ENCODE measurements at regions not wholly inside any gene's neighbourhood (a gene's known extent, or its start where the extent isn't known, plus 50 kb on each side); places are given as distances from the start of the nearest gene placed in this dataset.

GRCh38 chr18:41265047-41265446 lies 690.0 kb upstream of the PIK3C3 start:
- H3K36me3 Mint-ChIP-seq (ENCODE audit: low read depth) = no peaks in the 10 kb centered on the region
- peaks cover 3% of the 10 kb centered on the region; the same call in 2 of the 3 replicates for H3K4me1 Mint-ChIP-seq
- peaks cover 4% of the 10 kb centered on the region for H3K27me3 Mint-ChIP-seq (ENCODE audit: insufficient read depth, low read depth, poor library complexity)
- no peak overlapping the region for H3K4me2 ChIP-seq
- no peak for TF ChIP-seq ZNF114 (CRISPR knock-in tag; IDR thresholded peaks at IDR 0.05)
- TF ChIP-seq NANOG (IDR thresholded peaks at IDR 0.05; ENCODE audit: borderline replicate concordance) = no peak
- no peak for TF ChIP-seq CTCF (conservative IDR thresholded peaks at IDR 0.05; ENCODE audit: low read depth in 2 of 2)
- TF ChIP-seq ZNF462 (CRISPR knock-in tag; IDR thresholded peaks at IDR 0.05) = no peak
- no peak for TF ChIP-seq JUNB (IDR thresholded peaks at IDR 0.05; ENCODE audit: unreplicated experiment)
- TF ChIP-seq REST (IDR thresholded peaks at IDR 0.05; ENCODE audit: unreplicated experiment) = no peak
- no peak for TF ChIP-seq ETS1 (IDR thresholded peaks at IDR 0.05)
- TF ChIP-seq ZNF331 (CRISPR knock-in tag; IDR thresholded peaks at IDR 0.05; ENCODE audit: low read depth) = no peak
- no peak for TF ChIP-seq POLR2AphosphoS5 (IDR thresholded peaks at IDR 0.05; ENCODE audit: low read depth)
- no peak for TF ChIP-seq CREB1 (CRISPR knock-in tag; IDR thresholded peaks at IDR 0.05; ENCODE audit: low read depth)
- no peak for TF ChIP-seq EZH2phosphoT487 (IDR thresholded peaks at IDR 0.05; ENCODE audit: unreplicated experiment)
- H3F3A ChIP-seq (replicated peaks; ENCODE audit: low read depth) = no peaks in the 10 kb centered on the region
- ATAC-seq (no peak), DNase-seq (ENCODE audit: low spot score) (no peak)
- no peaks in the 10 kb centered on the region for H4K20me1 ChIP-seq (replicated peaks; ENCODE audit: insufficient read depth)
- no peak overlapping the region for H3K27ac ChIP-seq (ENCODE audit: low read depth)
- H3K79me2 ChIP-seq (replicated peaks; ENCODE audit: insufficient read depth) = no peaks in the 10 kb centered on the region
- no peaks in the 10 kb centered on the region; the same call in 1 of the 3 replicates for H3K9me3 Mint-ChIP-seq
- no peak overlapping the region for H3K4me3 Mint-ChIP-seq
- no peaks in the 10 kb centered on the region for H3K36me3 ChIP-seq (ENCODE audit: insufficient read depth)
- H3K27ac Mint-ChIP-seq = no peak overlapping the region
- H3K9me2 ChIP-seq (ENCODE audit: insufficient read depth) = peaks cover 13% of the 10 kb centered on the region
- H2AFZ ChIP-seq = peak overlapping the region; percentile 53; the same call in 1 of the 2 replicates
- no peaks in the 10 kb centered on the region for H3K27me3 ChIP-seq (ENCODE audit: insufficient read depth)
- H3K4me1 ChIP-seq (ENCODE audit: insufficient read depth) = peaks cover 11% of the 10 kb centered on the region
- no peak overlapping the region for H3K4me3 ChIP-seq

All from GM23338 (cell line).